Forelimb muscle (tissue), 1 donor: ENCODE measurements at regions not wholly inside any gene's neighbourhood (a gene's known extent, or its start where the extent isn't known, plus 50 kb on each side); places are given as distances from the start of the nearest gene placed in this dataset.
"Not testable (repeated sequence)": the region's sequence is repeated elsewhere in the genome, so short reads cannot be mapped to it uniquely, and the experiment has no call there.

Source experiments
- DNase-seq: peaks from one replicate; pipeline ENCODE4 v3.0.0-alpha.2; 2013; ENCODE audit warnings: low read depth

GRCh38 chr9:41754822-41755221, 374.4 kb downstream of the CNTNAP3B start:
- DNase-seq, result not testable (repeated sequence)

- DNase-seq, result not testable (repeated sequence)
Measured at GRCh38 chr9:41754403-41754802, 374.8 kb downstream of the CNTNAP3B start.

- not testable (repeated sequence) for DNase-seq
Measured at GRCh38 chr9:41741897-41742296, 387.3 kb downstream of the CNTNAP3B start.

GRCh38 chr9:41741173-41741572, 388.1 kb downstream of the CNTNAP3B start:
- DNase-seq, result not testable (repeated sequence)

- not testable (repeated sequence) for DNase-seq
Measured at GRCh38 chr9:41738681-41739080, 390.5 kb downstream of the CNTNAP3B start.

GRCh38 chr9:41699190-41699589, 430.0 kb downstream of the CNTNAP3B start:
- not testable (repeated sequence) for DNase-seq

GRCh38 chr9:41697080-41697479, 432.1 kb downstream of the CNTNAP3B start:
- DNase-seq, result not testable (repeated sequence)

GRCh38 chr9:41679312-41679711, 449.9 kb downstream of the CNTNAP3B start:
- DNase-seq, result not testable (repeated sequence)

GRCh38 chr9:41663497-41664036, 465.7 kb downstream of the CNTNAP3B start:
- DNase-seq, result not testable (repeated sequence)

GRCh38 chr9:41658706-41659105, 469.6 kb upstream of the ZNG1F start:
- not testable (repeated sequence) for DNase-seq

GRCh38 chr9:41658116-41658515, 469.0 kb upstream of the ZNG1F start:
- DNase-seq, result not testable (repeated sequence)

- not testable (repeated sequence) for DNase-seq
Measured at GRCh38 chr9:41657141-41657540, 468.0 kb upstream of the ZNG1F start.

- peak; percentile 6 for DNase-seq
Measured at GRCh38 chr9:41655071-41655554, 466.0 kb upstream of the ZNG1F start.

GRCh38 chr9:41654349-41654748, 465.2 kb upstream of the ZNG1F start:
- not testable (repeated sequence) for DNase-seq

GRCh38 chr9:41653560-41654340, 464.6 kb upstream of the ZNG1F start:
- not testable (repeated sequence) for DNase-seq

- DNase-seq, result not testable (repeated sequence)
Measured at GRCh38 chr9:41652800-41653199, 463.7 kb upstream of the ZNG1F start.

GRCh38 chr9:41652100-41652713, 463.1 kb upstream of the ZNG1F start:
- DNase-seq, result not testable (repeated sequence)

GRCh38 chr9:41650086-41650485, 461.0 kb upstream of the ZNG1F start:
- DNase-seq, result not testable (repeated sequence)

GRCh38 chr9:41648564-41648963, 459.4 kb upstream of the ZNG1F start:
- DNase-seq, result not testable (repeated sequence)

- DNase-seq, result not testable (repeated sequence)
Measured at GRCh38 chr9:41646246-41646645, 457.1 kb upstream of the ZNG1F start.

GRCh38 chr9:41643571-41644279, 454.6 kb upstream of the ZNG1F start:
- not testable (repeated sequence) for DNase-seq

- DNase-seq, result not testable (repeated sequence)
Measured at GRCh38 chr9:41633726-41634125, 444.6 kb upstream of the ZNG1F start.
